ENCODE measurements at regions not wholly inside any gene's neighbourhood (a gene's known extent, or its start where the extent isn't known, plus 50 kb on each side); places are given as distances from the start of the nearest gene placed in this dataset.

- Histone ChIP-seq H2AFZ (ENCODE audit: low read length) (no peak overlapping the region), H3K9ac (ENCODE audit: low read length) (no peak overlapping the region), H3K36me3 (ENCODE audit: low read depth, low read length) (no peaks in the 10 kb centered on the region), H3K9me2 (replicated peaks; ENCODE audit: low read length) (no peaks in the 10 kb centered on the region), H3K27me3 (ENCODE audit: low read length) (peaks cover 42% of the 10 kb centered on the region), H3K9me3 (ENCODE audit: low read length) (no peaks in the 10 kb centered on the region), H3K79me2 (ENCODE audit: low read length) (no peaks in the 10 kb centered on the region), H3K4me3 (ENCODE audit: low read length) (no peak overlapping the region), H3K4me1 (ENCODE audit: insufficient read depth, low read length) (no peaks in the 10 kb centered on the region), H4K20me1 (ENCODE audit: low read length) (no peaks in the 10 kb centered on the region), H3K27ac (ENCODE audit: low read length) (no peak overlapping the region), H3F3A (ENCODE audit: low read length, unreplicated experiment) (no peaks in the 10 kb centered on the region), H3K4me2 (ENCODE audit: low read length) (no peak overlapping the region)
- no TSS peak for BruUV-seq (replicated peaks)
- ChIA-PET POLR2A (ENCODE audit: unreplicated experiment) (no interaction called here), CTCF (interaction anchor here (0.6 kb wide), 1 partner anchor 164 kb away, joined by 3 read pairs; no protein-coding TSS in a partner anchor)
- ATAC-seq = no peak
- intact Hi-C loops (cut with micrococcal nuclease) = no loop called here
- DNase-seq = no peak
- TF ChIP-seq EZH2phosphoT487 (IDR thresholded peaks at IDR 0.05; ENCODE audit: borderline replicate concordance, low read length) (no peak), EZH2 (IDR thresholded peaks at IDR 0.05; ENCODE audit: low read length, unreplicated experiment) (no peak), CTCF (conservative IDR thresholded peaks at IDR 0.05; ENCODE audit: low read depth, low read length) (no peak)
Measured at GRCh38 chr17:45667591-45668171, 116.4 kb upstream of the CRHR1 start.

- Histone ChIP-seq H3K4me1 (ENCODE audit: insufficient read depth, low read length) (no peaks in the 10 kb centered on the region), H3K4me2 (ENCODE audit: low read length) (no peak overlapping the region), H4K20me1 (ENCODE audit: low read length) (no peaks in the 10 kb centered on the region), H3K9me3 (ENCODE audit: low read length) (no peaks in the 10 kb centered on the region), H3K36me3 (ENCODE audit: low read depth, low read length) (no peaks in the 10 kb centered on the region), H3K79me2 (ENCODE audit: low read length) (no peaks in the 10 kb centered on the region), H2AFZ (ENCODE audit: low read length) (no peak overlapping the region), H3K27ac (ENCODE audit: low read length) (no peak overlapping the region), H3K9ac (ENCODE audit: low read length) (no peak overlapping the region), H3K4me3 (ENCODE audit: low read length) (no peak overlapping the region), H3F3A (ENCODE audit: low read length, unreplicated experiment) (no peaks in the 10 kb centered on the region), H3K27me3 (ENCODE audit: low read length) (peaks cover 35% of the 10 kb centered on the region), H3K9me2 (replicated peaks; ENCODE audit: low read length) (no peaks in the 10 kb centered on the region)
- no TSS peak for BruUV-seq (replicated peaks)
- TF ChIP-seq CTCF (conservative IDR thresholded peaks at IDR 0.05; ENCODE audit: low read depth, low read length) (no peak), EZH2 (IDR thresholded peaks at IDR 0.05; ENCODE audit: low read length, unreplicated experiment) (no peak), EZH2phosphoT487 (IDR thresholded peaks at IDR 0.05; ENCODE audit: borderline replicate concordance, low read length) (no peak)
- DNase-seq (no peak), ATAC-seq (no peak)
- ChIA-PET CTCF (interaction anchor here (0.6 kb wide), 1 partner anchor 163 kb away, joined by 3 read pairs; no protein-coding TSS in a partner anchor), POLR2A (ENCODE audit: unreplicated experiment) (no interaction called here)
- intact Hi-C loops (cut with micrococcal nuclease) = no loop called here
Measured at GRCh38 chr17:45668316-45668715, 115.8 kb upstream of the CRHR1 start.

- no peak for DNase-seq
- ChIA-PET POLR2A (ENCODE audit: unreplicated experiment) (no interaction called here), CTCF (no interaction called here)
- Histone ChIP-seq H3K9me2 (replicated peaks; ENCODE audit: low read length) (no peaks in the 10 kb centered on the region), H3K27ac (ENCODE audit: low read length) (no peak overlapping the region), H3K36me3 (ENCODE audit: low read depth, low read length) (no peaks in the 10 kb centered on the region), H2AFZ (ENCODE audit: low read length) (no peak overlapping the region), H3K79me2 (ENCODE audit: low read length) (no peaks in the 10 kb centered on the region), H3K9ac (ENCODE audit: low read length) (no peak overlapping the region), H3K4me1 (ENCODE audit: insufficient read depth, low read length) (no peaks in the 10 kb centered on the region), H4K20me1 (ENCODE audit: low read length) (no peaks in the 10 kb centered on the region), H3K9me3 (ENCODE audit: low read length) (no peaks in the 10 kb centered on the region), H3F3A (ENCODE audit: low read length, unreplicated experiment) (no peaks in the 10 kb centered on the region), H3K4me2 (ENCODE audit: low read length) (no peak overlapping the region), H3K4me3 (ENCODE audit: low read length) (no peak overlapping the region), H3K27me3 (ENCODE audit: low read length) (peaks cover 17% of the 10 kb centered on the region)
- intact Hi-C loops (cut with micrococcal nuclease) = no loop called here
- no peak for ATAC-seq
- no TSS peak for BruUV-seq (replicated peaks)
- no peak for TF ChIP-seq EZH2 (IDR thresholded peaks at IDR 0.05; ENCODE audit: low read length, unreplicated experiment)
- no peak for TF ChIP-seq EZH2phosphoT487 (IDR thresholded peaks at IDR 0.05; ENCODE audit: borderline replicate concordance, low read length)
- no peak for TF ChIP-seq CTCF (conservative IDR thresholded peaks at IDR 0.05; ENCODE audit: low read depth, low read length)
Measured at GRCh38 chr17:45672301-45672700, 111.8 kb upstream of the CRHR1 start.
